Kidney capillary endothelial cell (primary cell): ENCODE measurements at regions not wholly inside any gene's neighbourhood (a gene's known extent, or its start where the extent isn't known, plus 50 kb on each side); places are given as distances from the start of the nearest gene placed in this dataset.
"Not testable (repeated sequence)": the region's sequence is repeated elsewhere in the genome, so short reads cannot be mapped to it uniquely, and the experiment has no call there.

Source experiments
- DNase-seq: peaks from one replicate; pipeline ENCODE4 v3.0.0-alpha.2; 2018; ENCODE audit warnings: low spot score

DNA sequence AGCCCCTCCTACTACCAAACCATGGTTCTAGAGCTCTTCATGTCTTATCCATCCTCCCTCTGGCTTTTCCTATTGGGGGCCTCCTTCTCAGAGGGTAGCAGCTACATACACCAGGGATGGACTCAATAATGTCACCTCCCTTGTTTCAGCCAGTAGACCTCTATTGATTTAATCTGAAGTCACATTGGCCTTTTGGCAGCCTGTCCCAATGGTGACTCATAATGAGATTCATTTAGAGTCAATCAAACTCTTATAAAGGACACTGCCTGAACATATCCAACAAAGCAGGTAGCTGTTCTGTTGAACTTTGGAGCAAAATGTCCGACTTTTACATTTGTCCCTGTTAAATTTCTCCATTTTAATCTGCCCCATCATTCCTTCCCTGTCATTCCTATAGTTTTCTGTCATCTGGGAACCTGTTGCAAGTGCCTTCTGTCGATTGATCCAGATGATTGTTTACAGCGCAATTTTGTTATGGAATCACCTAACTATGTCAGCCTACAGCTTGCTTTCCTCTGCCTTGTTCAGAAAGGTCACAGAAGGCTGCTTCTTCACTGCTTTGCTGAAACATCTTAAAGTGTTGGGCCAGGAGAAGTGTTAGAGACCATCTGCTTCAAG lies 105.9 kb downstream of the ETS2 start:
- no peak for DNase-seq

- DNase-seq = no peak
Measured at GRCh38 chr21:38910390-38911067, 104.8 kb downstream of the ETS2 start.

- peak; percentile 81 for DNase-seq
Measured at GRCh38 chr21:38909929-38910328, 104.2 kb downstream of the ETS2 start.

DNA sequence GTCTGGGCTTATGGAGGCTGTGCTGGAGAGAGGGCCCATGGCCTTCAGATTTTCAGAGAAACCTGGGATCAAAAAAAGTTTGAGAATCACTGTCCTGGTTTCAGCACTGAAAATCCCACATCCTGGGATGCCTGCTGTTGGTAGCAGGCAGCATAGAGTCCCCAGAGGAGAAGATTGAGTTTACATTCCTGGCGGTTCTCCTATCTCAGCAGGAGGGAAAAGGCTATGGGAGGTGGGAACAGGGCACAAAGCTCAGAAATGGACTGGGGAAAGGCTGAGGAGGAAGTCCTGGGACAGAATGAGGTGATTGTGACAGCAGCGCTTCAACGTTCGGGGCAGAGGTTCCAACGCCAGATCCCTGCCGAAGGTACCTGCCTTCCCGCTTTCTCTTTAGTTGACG lies 103.4 kb downstream of the ETS2 start:
- DNase-seq = no peak

DNA sequence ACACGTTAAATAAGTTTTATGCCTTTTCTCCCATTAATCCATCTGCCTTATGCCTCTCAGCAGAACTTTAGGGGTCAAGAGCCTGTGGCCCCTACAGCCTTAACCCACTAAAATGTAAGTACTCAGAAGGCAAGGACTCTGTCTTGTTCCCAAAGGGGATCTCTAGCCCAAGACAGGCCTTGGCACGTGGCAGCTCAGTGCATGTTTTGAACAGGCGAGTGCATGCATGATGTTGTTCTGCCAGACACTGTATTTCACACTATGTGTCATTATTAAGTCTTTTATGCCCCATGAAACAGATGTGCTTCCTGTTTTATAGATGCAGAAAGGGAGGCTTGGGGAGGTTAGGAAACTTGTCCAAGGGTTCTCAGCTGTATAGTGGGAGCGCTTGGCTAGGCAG lies 102.8 kb downstream of the ETS2 start:
- DNase-seq = no peak

DNA sequence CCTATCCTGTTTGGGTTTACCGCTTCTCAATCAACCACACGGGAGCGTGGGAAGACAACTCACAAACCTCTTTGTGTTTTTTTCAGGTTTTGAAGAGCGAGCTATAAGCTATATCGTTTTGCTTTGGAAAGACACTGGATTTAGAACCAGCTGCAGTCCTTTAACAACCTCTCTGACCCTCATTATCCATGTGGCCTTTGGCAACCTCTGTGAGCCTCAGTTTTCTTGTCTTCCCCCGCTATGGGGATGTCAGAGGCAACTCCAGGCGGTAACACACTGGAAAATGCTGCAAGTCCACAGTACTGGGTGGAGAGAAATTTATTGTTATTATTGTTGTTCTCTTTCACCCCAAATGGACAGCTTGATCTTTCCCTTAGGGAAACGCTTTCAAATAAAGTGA lies 100.0 kb downstream of the ETS2 start:
- no peak for DNase-seq

GRCh38 chr21:38905328-38905727 lies 99.6 kb downstream of the ETS2 start:
- no peak for DNase-seq

GRCh38 chr21:38903690-38904139 lies 98.0 kb downstream of the ETS2 start:
- no peak for DNase-seq

DNA sequence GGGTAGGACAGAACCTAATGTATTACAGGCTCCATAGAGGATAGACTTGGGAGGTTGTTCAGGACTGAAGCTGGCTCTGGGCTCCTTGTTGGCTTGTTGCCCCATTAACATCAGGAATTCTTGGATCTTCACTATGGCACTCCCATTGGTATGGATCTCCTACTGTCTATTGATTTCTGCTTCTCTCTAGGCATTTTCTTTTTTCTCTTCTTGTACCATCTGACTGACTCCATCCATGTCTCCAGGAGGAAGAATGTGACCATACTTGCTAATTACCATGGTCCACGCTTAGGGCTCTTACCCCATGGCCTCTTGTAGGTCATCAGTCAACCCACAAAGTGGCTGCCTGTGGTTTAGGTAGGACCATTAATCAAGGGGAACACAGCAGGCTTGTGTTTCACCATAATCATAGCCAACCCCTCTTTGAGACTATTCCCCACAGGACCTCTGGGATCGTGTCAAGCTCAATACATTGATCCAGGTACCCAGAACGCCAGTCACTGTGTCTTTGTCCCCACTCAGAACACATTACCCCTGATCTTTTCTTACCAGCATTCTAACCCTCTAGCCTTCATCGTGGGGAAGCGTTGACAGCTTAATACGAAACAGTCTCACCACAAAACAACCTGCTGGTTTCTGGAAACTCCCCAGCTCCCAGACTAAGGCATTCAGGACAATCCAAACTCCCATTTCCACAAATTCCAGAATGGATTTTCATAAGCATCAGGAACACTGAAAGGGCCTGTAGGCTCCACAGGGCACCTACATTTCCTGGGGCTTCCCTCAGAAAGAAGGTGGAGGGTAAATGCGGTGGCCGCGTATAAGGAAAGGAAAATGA lies 97.1 kb downstream of the ETS2 start:
- no peak for DNase-seq

DNA sequence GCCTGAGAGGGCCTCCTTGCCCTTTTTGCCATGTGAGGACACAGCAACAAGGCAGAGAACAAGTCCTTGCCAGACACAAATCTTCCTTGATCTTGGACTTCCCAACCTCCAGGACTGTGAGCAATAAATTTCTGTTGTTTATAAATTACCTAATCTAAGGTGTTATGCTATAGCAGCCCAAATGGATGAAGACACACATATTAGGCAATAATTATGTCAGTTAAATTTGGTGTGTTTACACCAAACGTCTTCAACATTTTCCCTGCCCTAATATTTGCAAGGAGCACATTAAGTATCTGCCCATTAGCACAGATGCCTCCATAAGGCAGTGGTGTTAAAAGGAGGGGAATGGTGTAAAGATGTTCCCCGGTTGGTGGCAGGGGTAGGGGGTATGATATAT lies 94.8 kb downstream of the ETS2 start:
- DNase-seq = no peak

DNA sequence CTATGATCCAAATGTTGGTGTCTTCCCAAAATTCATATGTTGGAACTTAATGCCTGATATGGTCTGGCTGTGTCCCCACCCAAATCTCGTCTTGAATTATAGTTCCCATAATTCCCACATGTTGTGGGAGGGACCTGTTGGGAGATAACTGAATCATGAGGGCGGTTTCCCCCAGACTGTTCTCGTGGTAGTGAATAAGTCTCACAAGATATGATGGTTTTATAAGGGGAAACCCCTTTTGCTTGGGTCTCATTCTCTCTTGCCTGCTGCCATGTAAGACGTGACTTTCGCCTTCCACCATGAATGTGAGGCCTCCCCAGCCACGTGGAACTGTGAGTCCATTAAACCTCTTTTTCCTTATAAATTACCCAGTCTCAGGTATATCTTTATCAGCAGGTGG lies 94.3 kb downstream of the ETS2 start:
- not testable (repeated sequence) for DNase-seq

DNA sequence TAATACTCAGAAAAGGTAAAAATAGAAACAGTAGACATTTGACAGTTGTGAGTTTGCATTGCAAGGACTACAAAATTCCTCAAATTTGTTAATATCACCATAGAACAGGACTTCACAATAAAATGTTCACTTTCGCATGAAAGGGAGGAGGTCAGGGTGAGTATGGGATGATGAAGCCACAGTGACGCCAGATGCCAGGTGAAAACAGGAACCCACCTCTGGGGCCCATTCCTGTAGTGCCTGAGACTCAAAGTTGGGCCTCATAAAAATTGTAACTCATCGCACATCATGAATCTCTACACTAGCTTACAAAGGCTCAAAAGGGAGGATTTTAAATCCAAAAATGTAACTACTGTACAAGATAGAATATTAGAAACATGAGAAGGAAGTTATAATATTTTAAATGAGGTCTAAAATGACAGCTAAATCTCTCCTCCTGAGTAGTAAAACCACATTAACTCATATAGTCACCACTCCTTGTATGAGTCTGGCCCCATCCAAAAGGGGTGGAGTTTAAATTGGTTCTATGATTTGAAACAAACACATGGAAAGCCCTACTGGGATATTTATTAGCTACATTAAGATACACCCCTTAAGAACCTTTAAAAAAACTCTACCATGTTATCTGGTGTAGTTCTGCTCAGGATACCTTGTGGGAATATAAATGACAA lies 93.7 kb downstream of the ETS2 start:
- no peak for DNase-seq

GRCh38 chr21:38898422-38899096 lies 92.8 kb downstream of the ETS2 start:
- peak; percentile 21 for DNase-seq

DNA sequence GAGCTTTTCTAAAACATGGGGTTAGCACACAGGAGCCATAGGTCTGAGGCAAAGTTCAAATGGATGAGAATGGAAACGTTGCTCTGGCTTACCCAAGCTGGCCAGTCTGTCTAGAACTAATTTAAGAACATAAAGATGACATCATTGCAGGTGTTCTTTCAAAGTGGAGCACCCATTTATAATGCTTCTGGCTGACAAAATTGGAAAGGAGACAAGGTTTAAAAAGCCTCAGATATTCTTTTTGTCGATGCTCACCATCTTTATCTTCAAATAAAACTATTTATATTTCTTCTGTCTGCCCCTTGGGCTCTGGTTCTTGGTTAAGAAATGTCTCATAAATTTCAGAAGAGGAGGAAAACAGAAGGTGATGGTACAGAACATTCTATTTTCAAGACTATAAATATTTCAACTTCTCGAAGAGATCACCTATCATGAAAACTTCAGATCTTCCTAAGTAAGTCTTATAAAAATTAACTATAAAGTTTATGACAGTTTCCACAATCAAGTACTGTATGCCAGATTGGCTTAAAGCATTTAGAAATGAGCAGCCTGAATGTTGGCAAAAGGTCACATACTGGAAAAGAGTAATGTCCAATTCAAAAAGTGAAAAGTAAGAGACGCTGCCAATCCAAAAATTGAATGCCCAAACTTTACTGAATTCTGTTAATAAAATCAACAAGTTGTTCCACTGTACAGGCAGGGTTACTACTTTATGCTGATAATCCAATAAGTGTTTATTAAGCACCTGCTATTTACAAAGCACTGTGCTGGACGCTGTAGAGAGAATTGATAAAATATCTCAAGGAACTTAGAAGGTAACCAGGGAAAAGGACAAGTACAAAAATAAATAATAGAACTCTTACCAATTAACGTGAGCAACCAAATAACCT lies 92.0 kb downstream of the ETS2 start:
- DNase-seq = no peak

- no peak for DNase-seq
Measured at GRCh38 chr21:38894899-38895298, 89.2 kb downstream of the ETS2 start.

- no peak for DNase-seq
Measured at GRCh38 chr21:38888991-38889561, 83.3 kb downstream of the ETS2 start.

DNA sequence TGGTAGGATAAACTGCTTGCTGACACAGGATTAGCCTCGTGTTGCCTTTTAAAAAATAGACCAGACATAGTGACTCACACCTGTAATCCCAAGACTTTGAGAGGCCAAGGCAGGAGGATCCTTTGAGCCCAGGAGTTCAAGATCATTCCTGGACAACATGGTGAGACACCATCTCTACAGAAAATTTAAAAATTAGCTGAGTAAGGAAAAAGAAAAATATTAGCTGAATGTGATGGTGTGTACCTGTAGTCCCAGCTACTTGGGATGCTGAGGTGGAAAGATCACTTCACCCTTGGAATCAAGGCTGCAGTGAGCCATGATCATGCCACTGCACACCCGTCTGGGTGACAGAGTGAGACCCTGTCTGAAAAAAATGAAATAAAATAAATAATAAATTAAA lies 82.0 kb downstream of the ETS2 start:
- DNase-seq = no peak

DNA sequence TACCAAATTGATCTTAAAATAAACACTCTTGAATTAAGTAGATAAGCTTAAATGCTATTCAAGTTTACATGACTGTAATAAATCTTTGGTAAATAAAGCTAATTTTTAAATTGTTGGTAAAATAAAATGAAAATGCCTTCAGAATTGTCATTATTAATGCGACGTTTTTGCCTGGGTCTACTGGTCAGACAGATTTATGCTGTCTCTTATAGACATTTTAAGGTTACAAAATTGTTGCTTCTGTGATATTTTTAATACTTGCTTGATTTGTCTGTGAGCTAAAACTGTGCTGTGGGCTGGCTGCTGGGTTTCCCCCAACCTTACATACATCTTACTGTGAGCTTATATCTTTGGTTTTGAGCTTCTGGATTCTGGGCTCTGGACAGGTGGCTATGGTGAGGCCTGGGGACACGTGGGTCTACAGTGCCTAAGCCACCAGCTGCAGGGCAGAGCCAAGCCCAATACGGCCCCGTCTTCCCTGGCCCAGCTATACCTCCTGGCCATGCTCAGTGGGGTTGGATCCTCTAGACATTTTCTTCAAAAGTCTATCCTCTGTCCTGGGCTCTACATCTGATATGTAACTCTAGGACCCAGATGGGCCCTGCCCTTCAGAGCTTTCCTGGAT lies 81.4 kb downstream of the ETS2 start:
- DNase-seq = no peak

DNA sequence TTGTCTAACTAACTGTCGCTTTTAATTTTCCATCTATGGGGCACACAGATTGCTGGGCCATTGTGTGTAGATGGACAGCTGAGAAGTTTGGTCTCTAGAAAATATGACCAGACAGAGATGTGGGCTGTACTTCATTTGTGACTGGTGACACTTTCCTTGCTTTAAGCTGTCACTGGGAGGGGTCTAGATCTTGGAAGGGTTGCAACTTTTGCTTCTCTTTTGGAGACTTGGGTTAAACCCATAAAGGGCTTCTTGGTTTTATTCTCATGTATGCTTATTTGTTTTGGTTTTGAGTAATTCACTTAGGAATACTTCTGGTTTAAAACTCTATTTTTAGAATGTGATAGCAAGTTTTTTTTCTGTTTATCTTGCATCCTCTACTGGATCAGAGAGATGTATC lies 80.2 kb downstream of the ETS2 start:
- no peak for DNase-seq

- DNase-seq = no peak
Measured at GRCh38 chr21:38884440-38884839, 78.7 kb downstream of the ETS2 start.
